HFFc6 (cell line): ENCODE measurements at regions not wholly inside any gene's neighbourhood (a gene's known extent, or its start where the extent isn't known, plus 50 kb on each side); places are given as distances from the start of the nearest gene placed in this dataset.
A peak's percentile ranks its signal among the peaks of the same experiment; 100 is the strongest.

Source experiments
- DNase-seq: peaks from one replicate; pipeline ENCODE4 v3.0.0-alpha.2; 2018
- H3K27ac Mint-ChIP-seq: 2 replicates; pipeline ENCODE4 v1.8.0; 2020; ENCODE audit warnings: mild to moderate bottlenecking, mixed read lengths
- H3K27me3 Mint-ChIP-seq: 2 replicates; pipeline ENCODE4 v1.8.0; 2021; ENCODE audit warnings: mild to moderate bottlenecking, moderate library complexity, mixed read lengths; ENCODE audit not compliant: insufficient read depth
- H3K36me3 Mint-ChIP-seq: 2 replicates; pipeline ENCODE4 v1.8.0; 2021; ENCODE audit warnings: low read depth, mixed read lengths
- H3K4me1 Mint-ChIP-seq: 2 replicates; pipeline ENCODE4 v1.8.0; 2020; ENCODE audit warnings: low read depth, mixed read lengths
- H3K4me3 Mint-ChIP-seq: 2 replicates; pipeline ENCODE4 v1.8.0; 2020; ENCODE audit warnings: mild to moderate bottlenecking, moderate library complexity, mixed read lengths
- H3K9me3 Mint-ChIP-seq: 2 replicates; pipeline ENCODE4 v1.8.0; 2020; ENCODE audit warnings: mild to moderate bottlenecking, mixed read lengths
- TF ChIP-seq, protein P1 (sequence below): fragments of 200-600 bp; sonication (generic); IDR thresholded peaks from 2 replicates; pipeline ENCODE4 v1.5.0; 2021; ENCODE audit warnings: antibody characterized with exemption, mild to moderate bottlenecking

GRCh38 chr4:53932796-53933610 is 131.4 kb downstream of the CHIC2 start:
- DNase-seq: peak; percentile 68
- H3K27ac Mint-ChIP-seq: peak overlapping the region; percentile 56
- H3K4me1 Mint-ChIP-seq: peaks cover 48% of the 10 kb centered on the region
- TF ChIP-seq, protein P1, sequence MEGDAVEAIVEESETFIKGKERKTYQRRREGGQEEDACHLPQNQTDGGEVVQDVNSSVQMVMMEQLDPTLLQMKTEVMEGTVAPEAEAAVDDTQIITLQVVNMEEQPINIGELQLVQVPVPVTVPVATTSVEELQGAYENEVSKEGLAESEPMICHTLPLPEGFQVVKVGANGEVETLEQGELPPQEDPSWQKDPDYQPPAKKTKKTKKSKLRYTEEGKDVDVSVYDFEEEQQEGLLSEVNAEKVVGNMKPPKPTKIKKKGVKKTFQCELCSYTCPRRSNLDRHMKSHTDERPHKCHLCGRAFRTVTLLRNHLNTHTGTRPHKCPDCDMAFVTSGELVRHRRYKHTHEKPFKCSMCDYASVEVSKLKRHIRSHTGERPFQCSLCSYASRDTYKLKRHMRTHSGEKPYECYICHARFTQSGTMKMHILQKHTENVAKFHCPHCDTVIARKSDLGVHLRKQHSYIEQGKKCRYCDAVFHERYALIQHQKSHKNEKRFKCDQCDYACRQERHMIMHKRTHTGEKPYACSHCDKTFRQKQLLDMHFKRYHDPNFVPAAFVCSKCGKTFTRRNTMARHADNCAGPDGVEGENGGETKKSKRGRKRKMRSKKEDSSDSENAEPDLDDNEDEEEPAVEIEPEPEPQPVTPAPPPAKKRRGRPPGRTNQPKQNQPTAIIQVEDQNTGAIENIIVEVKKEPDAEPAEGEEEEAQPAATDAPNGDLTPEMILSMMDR: no peak
- peaks cover 4% of the 10 kb centered on the region; the same call in 1 of the 2 replicates for H3K9me3 Mint-ChIP-seq
- H3K27me3 Mint-ChIP-seq: no peaks in the 10 kb centered on the region
- no peaks in the 10 kb centered on the region for H3K36me3 Mint-ChIP-seq
- peak overlapping the region; percentile 6; the same call in 1 of the 2 replicates for H3K4me3 Mint-ChIP-seq

DNA sequence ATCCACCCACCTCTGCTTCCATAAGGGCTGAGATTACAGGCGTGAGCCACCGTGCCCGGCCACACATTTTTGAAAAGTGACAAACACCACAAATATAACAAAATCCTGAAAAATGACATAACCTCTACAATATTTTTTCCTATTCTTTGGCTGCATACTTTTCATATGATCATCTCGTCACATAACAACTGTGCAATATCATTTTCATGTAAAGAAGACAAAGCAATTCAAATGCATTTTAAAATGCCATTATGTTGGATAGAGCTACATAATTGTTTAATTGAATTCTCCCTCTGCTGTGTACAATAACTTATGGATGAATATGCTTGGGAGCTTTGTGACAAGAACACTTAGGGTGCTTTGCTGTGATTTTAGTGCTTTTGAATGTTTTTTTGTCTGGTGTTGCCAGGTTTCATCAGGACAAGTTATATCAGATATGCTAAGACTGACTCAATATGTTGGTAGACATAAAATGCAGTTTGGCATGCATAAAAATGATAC is 132.9 kb downstream of the CHIC2 start:
- Mint-ChIP-seq H3K4me3 (no peak overlapping the region), H3K27me3 (no peaks in the 10 kb centered on the region), H3K36me3 (no peaks in the 10 kb centered on the region), H3K9me3 (peaks cover 4% of the 10 kb centered on the region; the same call in 1 of the 2 replicates), H3K4me1 (peaks cover 39% of the 10 kb centered on the region), H3K27ac (peak overlapping the region; percentile 54)
- TF ChIP-seq, protein P1: no peak
- DNase-seq: no peak

DNA sequence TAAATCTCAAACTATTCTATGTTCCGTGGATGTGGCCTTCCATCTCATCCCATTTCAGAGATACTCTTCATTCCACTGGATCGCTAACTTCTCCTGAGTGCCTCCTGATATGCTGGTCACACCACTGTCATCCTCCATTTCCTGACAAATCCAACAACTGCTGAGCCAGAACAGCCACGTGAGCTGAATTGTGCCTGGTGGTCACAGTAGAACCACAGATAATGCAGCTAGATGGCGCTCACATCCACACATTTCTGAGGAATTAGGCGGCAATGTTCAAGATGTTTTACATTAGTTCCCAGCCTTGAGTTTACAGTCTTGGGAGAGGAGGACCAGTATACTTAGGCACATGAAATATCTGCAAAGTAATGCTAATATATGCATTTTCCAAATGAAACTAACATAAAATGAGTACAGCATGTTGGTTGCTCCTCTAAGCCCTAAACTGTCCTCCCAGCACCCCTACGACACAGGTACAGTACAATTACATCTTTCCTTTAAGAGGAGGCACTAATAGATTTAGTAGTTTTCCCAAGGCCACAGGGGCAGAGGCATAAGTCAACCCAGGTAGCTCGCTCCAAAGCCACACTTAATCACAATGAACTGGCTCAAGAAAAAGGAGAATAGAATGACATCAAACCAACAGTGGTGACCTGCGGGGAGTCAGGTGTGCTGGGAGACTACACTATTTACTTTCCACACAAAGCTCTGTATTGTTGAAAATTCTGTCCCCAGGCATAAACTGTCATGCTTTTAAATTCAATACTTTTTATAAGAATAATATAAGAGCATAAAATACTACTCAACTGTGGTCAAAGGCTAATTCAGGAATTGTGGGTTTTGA is 134.2 kb downstream of the CHIC2 start:
- TF ChIP-seq, protein P1: peak; percentile 90
- DNase-seq: peak; percentile 88
- H3K4me3 Mint-ChIP-seq: no peak overlapping the region
- peaks cover 4% of the 10 kb centered on the region; the same call in 1 of the 2 replicates for H3K9me3 Mint-ChIP-seq
- H3K27ac Mint-ChIP-seq: no peak overlapping the region
- H3K4me1 Mint-ChIP-seq: peaks cover 29% of the 10 kb centered on the region
- H3K36me3 Mint-ChIP-seq: no peaks in the 10 kb centered on the region
- no peaks in the 10 kb centered on the region for H3K27me3 Mint-ChIP-seq

DNA sequence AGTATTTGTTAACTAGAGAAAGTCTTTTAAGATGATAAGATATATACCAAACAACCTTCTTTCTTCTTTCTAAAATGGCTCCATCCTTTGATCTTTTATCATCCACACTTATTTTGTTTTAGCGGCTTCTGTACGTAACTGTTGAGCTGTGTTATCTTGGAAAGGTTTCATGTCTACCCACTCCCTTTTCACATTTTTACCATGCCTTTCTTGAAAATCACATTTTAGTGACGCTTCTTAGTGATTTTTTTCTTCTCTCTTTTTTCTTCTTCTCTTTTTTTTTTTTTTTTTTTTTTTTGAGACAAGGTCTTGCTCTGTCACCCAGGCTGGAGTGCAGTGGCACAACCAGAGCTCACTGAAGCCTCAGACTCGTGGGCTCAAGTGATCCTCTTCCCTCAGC is 135.1 kb downstream of the CHIC2 start:
- peak overlapping the region; percentile 37; the same call in 1 of the 2 replicates for H3K27ac Mint-ChIP-seq
- H3K4me1 Mint-ChIP-seq: peaks cover 32% of the 10 kb centered on the region
- DNase-seq: no peak
- H3K4me3 Mint-ChIP-seq: no peak overlapping the region
- peaks cover 4% of the 10 kb centered on the region; the same call in 1 of the 2 replicates for H3K9me3 Mint-ChIP-seq
- no peaks in the 10 kb centered on the region for H3K27me3 Mint-ChIP-seq
- TF ChIP-seq, protein P1: no peak
- no peaks in the 10 kb centered on the region for H3K36me3 Mint-ChIP-seq

DNA sequence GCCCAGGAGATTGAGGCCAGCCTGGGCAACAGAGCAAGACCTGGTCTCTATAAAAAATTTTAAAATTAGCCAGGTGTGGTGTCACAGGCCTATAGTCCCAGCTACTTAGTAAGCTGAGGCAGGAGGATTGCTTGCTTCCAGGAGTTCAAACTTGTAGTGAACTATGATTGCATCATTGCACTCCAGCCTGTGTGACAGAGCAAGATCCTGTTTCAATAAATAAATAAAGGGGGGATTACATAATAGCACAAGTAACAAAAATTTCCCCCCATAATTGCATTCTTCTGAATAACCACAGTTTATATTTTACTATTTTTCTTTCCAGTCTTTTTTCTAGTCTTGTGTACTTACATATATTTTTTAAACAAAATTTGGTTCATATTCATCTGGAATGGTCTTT is 135.6 kb downstream of the CHIC2 start:
- TF ChIP-seq, protein P1: no peak
- Mint-ChIP-seq H3K9me3 (peaks cover 4% of the 10 kb centered on the region; the same call in 1 of the 2 replicates), H3K4me1 (peaks cover 35% of the 10 kb centered on the region), H3K4me3 (no peak overlapping the region), H3K27ac (no peak overlapping the region), H3K27me3 (no peaks in the 10 kb centered on the region), H3K36me3 (no peaks in the 10 kb centered on the region)
- DNase-seq: no peak
